GM23248 (cell line): ENCODE measurements at regions not wholly inside any gene's neighbourhood (a gene's known extent, or its start where the extent isn't known, plus 50 kb on each side); places are given as distances from the start of the nearest gene placed in this dataset.

Source experiments
- EZH2 ChIP-seq: fragments of 200-600 bp; sonication (generic); IDR thresholded peaks from 2 replicates; pipeline ENCODE4 v1.6.1; 2018; ENCODE audit warnings: antibody characterized with exemption, mild to moderate bottlenecking; ENCODE audit not compliant: insufficient read depth, poor library complexity, severe bottlenecking
- EZH2phosphoT487 ChIP-seq: fragments of 200-600 bp; sonication (generic); IDR thresholded peaks from 2 replicates; pipeline ENCODE4 v1.6.1; 2018; ENCODE audit warnings: antibody characterized with exemption, moderate library complexity, mild to moderate bottlenecking, low read depth; ENCODE audit not compliant: insufficient read depth

GRCh38 chr13:22961835-22962537 is 218.8 kb upstream of the SGCG start:
- TF ChIP-seq EZH2, result no peak
- no peak for TF ChIP-seq EZH2phosphoT487
